ENCODE measurements at regions not wholly inside any gene's neighbourhood (a gene's known extent, or its start where the extent isn't known, plus 50 kb on each side); places are given as distances from the start of the nearest gene placed in this dataset.

DNA sequence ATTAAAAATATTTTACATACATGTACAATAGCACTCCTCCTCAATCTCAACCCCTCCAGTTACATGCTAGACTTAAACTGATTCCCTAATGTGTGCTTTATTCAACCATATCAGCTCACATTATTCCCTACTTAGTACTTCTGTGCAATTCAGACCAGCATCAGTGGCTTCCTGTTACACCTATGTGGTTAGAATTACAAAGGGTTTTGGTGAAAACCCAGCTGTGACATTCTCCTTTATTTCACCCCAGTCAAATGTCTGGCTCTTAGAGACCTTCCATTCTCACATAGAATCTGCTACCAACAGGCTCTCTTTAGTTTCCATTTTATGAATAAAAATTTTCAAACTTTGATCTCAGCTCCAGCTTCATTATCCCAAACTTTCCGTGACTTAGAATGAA, 85.2 kb upstream of the SLC7A11 start:
- DNase-seq (ENCODE audit: low spot score) = no peak
- Histone ChIP-seq H3K27ac (no peak overlapping the region), H3K36me3 (no peaks in the 10 kb centered on the region), H3K4me1 (replicated peaks) (peaks cover 2% of the 10 kb centered on the region), H3K9me3 (no peaks in the 10 kb centered on the region), H3K4me3 (no peak overlapping the region), H3K27me3 (replicated peaks; ENCODE audit: insufficient read depth) (no peaks in the 10 kb centered on the region)
- 95% methylated on average over 1 of the region's 1 CpG for WGBS
- intact Hi-C loops (cut with DNase I) = no loop called here
- no peak for TF ChIP-seq POLR2AphosphoS5 (IDR thresholded peaks at IDR 0.05)
- no peak for TF ChIP-seq POLR2A (IDR thresholded peaks at IDR 0.05)
- TF ChIP-seq, protein P1, sequence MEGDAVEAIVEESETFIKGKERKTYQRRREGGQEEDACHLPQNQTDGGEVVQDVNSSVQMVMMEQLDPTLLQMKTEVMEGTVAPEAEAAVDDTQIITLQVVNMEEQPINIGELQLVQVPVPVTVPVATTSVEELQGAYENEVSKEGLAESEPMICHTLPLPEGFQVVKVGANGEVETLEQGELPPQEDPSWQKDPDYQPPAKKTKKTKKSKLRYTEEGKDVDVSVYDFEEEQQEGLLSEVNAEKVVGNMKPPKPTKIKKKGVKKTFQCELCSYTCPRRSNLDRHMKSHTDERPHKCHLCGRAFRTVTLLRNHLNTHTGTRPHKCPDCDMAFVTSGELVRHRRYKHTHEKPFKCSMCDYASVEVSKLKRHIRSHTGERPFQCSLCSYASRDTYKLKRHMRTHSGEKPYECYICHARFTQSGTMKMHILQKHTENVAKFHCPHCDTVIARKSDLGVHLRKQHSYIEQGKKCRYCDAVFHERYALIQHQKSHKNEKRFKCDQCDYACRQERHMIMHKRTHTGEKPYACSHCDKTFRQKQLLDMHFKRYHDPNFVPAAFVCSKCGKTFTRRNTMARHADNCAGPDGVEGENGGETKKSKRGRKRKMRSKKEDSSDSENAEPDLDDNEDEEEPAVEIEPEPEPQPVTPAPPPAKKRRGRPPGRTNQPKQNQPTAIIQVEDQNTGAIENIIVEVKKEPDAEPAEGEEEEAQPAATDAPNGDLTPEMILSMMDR (IDR thresholded peaks at IDR 0.05) = no peak

DNA sequence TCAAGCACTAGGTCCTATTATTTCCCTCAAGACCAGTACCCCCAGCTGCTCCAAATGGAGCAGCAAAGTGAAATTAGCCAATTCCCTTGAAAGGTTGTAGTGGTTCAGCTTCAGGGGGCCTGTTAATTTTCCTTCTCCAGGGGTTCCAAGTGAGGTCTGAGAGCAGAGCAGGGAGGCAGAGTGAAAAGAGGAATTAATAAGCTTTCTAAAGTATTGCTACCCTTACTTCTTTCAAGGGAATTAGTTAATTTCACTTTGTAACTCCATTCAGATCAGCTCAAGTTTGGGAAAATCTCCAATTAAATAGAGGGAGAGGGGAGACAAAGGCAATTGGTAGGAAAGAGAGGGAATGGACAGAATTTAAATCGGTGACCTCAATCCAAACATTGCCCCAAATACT, 78.7 kb upstream of the SLC7A11 start:
- 95% methylated on average over 1 of the region's 1 CpG for WGBS
- intact Hi-C loops (cut with DNase I) = no loop called here
- H3K9me3 ChIP-seq = no peaks in the 10 kb centered on the region
- H3K4me3 ChIP-seq = no peak overlapping the region
- no peak for DNase-seq (ENCODE audit: low spot score)
- TF ChIP-seq POLR2AphosphoS5 (IDR thresholded peaks at IDR 0.05) (no peak), POLR2A (IDR thresholded peaks at IDR 0.05) (no peak)
- TF ChIP-seq, protein P1 (IDR thresholded peaks at IDR 0.05) = no peak
- no peaks in the 10 kb centered on the region for H3K36me3 ChIP-seq
- H3K27ac ChIP-seq = no peak overlapping the region
- H3K4me1 ChIP-seq (replicated peaks) = no peaks in the 10 kb centered on the region
- no peaks in the 10 kb centered on the region for H3K27me3 ChIP-seq (replicated peaks; ENCODE audit: insufficient read depth)

DNA sequence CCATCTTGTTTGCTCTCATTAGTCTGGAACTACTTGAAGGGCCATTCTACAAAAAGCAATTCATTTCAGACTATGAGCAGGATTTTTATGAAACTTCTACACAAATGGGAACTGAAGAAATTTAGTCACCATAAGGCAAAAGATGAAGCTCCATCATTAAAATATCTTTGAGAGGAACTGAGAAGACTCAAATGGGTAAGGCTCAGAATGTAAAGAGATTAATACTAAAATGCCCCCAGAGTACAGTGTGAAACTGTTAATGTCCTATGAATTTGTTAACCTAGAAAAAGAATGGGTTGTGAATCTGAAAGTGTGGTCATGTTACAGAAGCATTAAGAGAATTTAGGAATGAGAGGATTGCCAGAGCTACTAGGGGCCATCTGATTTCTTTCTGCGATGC, 77.9 kb upstream of the SLC7A11 start:
- Histone ChIP-seq H3K36me3 (no peaks in the 10 kb centered on the region), H3K27ac (no peak overlapping the region), H3K4me3 (no peak overlapping the region), H3K4me1 (replicated peaks) (no peaks in the 10 kb centered on the region), H3K9me3 (no peaks in the 10 kb centered on the region), H3K27me3 (replicated peaks; ENCODE audit: insufficient read depth) (no peaks in the 10 kb centered on the region)
- no peak for DNase-seq (ENCODE audit: low spot score)
- TF ChIP-seq POLR2AphosphoS5 (IDR thresholded peaks at IDR 0.05) = no peak
- TF ChIP-seq, protein P1 (IDR thresholded peaks at IDR 0.05) = no peak
- no peak for TF ChIP-seq POLR2A (IDR thresholded peaks at IDR 0.05)
- intact Hi-C loops (cut with DNase I) = no loop called here
- WGBS = 95% methylated on average over 1 of the region's 1 CpG

DNA sequence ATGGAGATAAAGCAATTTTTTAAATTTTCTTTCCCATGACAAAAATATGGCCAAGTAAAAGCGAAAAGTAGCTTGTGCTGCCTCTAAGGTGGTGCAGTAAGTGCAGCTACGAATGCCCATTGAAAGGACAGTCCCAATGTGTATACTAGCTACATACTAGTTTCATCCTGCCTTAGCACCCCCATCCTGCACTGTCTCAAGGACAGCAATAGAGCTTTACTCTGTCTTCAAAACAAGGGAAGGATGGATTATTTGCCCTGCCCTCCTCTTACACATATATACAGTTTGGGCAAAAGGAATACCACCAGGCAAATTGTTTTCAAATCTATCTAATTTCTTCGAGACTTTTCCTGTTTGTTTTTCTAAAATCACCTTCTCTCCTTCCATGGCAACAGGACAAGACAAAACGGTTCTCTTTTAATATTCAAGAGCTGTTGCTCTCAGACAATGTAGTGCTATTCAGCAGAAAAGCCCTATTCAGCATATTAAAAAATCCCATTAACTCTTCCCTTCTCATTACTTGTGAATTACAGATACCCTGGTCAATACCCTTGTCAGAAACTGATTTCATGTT, 75.1 kb upstream of the SLC7A11 start:
- Histone ChIP-seq H3K36me3 (no peaks in the 10 kb centered on the region), H3K27ac (no peak overlapping the region), H3K4me1 (replicated peaks) (no peaks in the 10 kb centered on the region), H3K9me3 (no peaks in the 10 kb centered on the region), H3K4me3 (no peak overlapping the region), H3K27me3 (replicated peaks; ENCODE audit: insufficient read depth) (no peaks in the 10 kb centered on the region)
- intact Hi-C loops (cut with DNase I) = no loop called here
- WGBS = 65% methylated on average over 4 of the region's 4 CpGs
- DNase-seq (ENCODE audit: low spot score) = no peak
- TF ChIP-seq, protein P1 (IDR thresholded peaks at IDR 0.05) = no peak
- TF ChIP-seq POLR2AphosphoS5 (IDR thresholded peaks at IDR 0.05) = no peak
- TF ChIP-seq POLR2A (IDR thresholded peaks at IDR 0.05) = no peak

DNA sequence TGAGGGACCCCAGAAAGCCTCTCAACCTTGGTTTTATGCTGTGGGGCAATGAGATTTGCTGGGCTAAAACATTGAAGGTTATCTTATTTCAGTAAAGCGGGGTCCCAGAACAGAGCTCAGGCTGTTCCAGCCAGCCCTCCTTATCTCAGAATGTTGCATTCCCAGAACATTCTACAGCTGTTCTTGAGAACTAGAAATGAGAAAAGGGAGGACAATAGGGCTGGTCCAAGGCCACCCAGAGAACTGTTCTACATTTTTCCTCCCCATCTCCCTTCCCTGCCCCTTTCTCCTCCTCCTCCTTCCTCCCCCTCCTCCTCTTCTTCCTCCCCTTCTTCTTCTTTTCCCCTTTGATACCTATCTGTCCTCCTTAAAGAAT, 70.4 kb upstream of the SLC7A11 start:
- no peaks in the 10 kb centered on the region for H3K4me1 ChIP-seq (replicated peaks)
- H3K4me3 ChIP-seq = no peak overlapping the region
- TF ChIP-seq POLR2A (IDR thresholded peaks at IDR 0.05) (no peak), POLR2AphosphoS5 (IDR thresholded peaks at IDR 0.05) (no peak)
- TF ChIP-seq, protein P1 (IDR thresholded peaks at IDR 0.05) = no peak
- no peak overlapping the region for H3K27ac ChIP-seq
- no peaks in the 10 kb centered on the region for H3K36me3 ChIP-seq
- no peak for DNase-seq (ENCODE audit: low spot score)
- H3K9me3 ChIP-seq = no peaks in the 10 kb centered on the region
- intact Hi-C loops (cut with DNase I) = no loop called here
- 85% methylated on average over 1 of the region's 1 CpG for WGBS
- H3K27me3 ChIP-seq (replicated peaks; ENCODE audit: insufficient read depth) = no peaks in the 10 kb centered on the region
